ENCODE measurements at regions not wholly inside any gene's neighbourhood (a gene's known extent, or its start where the extent isn't known, plus 50 kb on each side); places are given as distances from the start of the nearest gene placed in this dataset.

DNA sequence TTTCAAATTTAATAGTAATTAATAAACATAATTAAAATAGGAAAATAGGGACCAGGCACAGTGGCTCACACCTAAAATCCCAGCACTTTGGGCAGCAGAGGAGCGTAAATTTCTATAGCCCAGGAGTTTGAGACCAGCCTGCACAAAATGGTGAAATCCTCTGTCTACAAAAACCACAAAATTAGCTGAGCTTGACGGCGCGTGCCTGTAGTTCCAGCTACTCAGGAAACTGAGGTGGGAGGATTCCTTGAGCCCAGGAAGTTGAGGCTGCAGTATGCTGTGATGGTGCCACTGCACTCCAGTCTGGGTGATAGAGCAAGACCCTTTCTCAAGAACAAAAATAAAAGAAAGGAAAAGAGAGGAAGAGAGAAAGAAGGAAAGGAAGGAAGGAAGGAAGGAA lies 1387.0 kb upstream of the ADGRB3 start:
- FAIRE-seq (no peak), DNase-seq (ENCODE audit: insufficient read length, low spot score) (no peak)
- TF ChIP-seq POLR2AphosphoS5 (IDR thresholded peaks at IDR 0.05; ENCODE audit: low read depth, low read length): no peak
- TF ChIP-seq POU2F2 (IDR thresholded peaks at IDR 0.05; ENCODE audit: low read depth, low read length): no peak
- TF ChIP-seq PAX5 (IDR thresholded peaks at IDR 0.05; ENCODE audit: insufficient read depth, low read length, severe bottlenecking): no peak

DNA sequence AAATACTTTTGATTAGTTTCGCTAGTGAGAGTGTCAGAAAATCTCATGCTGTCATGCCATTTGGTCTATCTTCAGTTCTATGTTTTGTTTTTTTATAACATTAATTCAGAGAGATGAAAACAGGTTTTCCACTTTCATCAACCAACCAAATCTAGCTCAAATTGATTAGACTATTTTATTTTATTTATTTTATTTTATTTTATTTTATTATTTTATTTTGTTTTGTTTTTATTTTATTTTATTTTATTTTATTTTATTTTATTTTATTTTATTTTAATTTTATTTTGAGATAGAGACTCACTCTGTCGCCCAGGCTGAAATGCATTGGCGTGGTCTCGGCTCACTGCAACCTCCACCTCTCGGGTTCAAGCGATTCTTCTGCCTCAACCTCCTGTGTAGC lies 1391.0 kb upstream of the ADGRB3 start:
- no peak for DNase-seq (ENCODE audit: insufficient read length, low spot score)
- TF ChIP-seq SPI1 (IDR thresholded peaks at IDR 0.05; ENCODE audit: low read depth, low read length) (no peak), POU2F2 (IDR thresholded peaks at IDR 0.05; ENCODE audit: low read depth, low read length) (no peak), POLR2A (IDR thresholded peaks at IDR 0.05; ENCODE audit: low read depth, low read length) (no peak), TAF1 (IDR thresholded peaks at IDR 0.05; ENCODE audit: low read depth, low read length) (no peak), PAX5 (IDR thresholded peaks at IDR 0.05; ENCODE audit: insufficient read depth, low read length, severe bottlenecking) (no peak), POLR2AphosphoS5 (IDR thresholded peaks at IDR 0.05; ENCODE audit: low read depth, low read length) (no peak)
- FAIRE-seq: no peak

DNA sequence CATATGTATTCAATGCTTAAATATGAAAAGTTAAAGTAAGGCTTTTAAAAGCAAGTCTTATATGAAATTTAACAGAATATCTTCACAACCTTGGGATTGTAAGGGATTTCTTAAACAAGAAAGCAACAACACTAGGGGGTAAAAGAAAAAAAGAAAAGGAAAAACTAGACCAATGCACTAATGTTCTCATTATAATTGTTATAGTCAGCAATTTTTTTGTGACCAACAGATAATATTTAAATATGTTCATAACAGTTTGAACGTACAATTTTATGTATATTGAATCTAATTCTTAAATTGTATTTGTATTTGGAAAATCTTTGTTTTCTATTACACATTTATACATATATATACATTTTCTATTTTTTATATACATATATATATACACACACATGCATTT lies 1397.8 kb upstream of the ADGRB3 start:
- TF ChIP-seq SPI1 (IDR thresholded peaks at IDR 0.05; ENCODE audit: low read depth, low read length) (no peak), POU2F2 (IDR thresholded peaks at IDR 0.05; ENCODE audit: low read depth, low read length) (no peak), POLR2AphosphoS5 (IDR thresholded peaks at IDR 0.05; ENCODE audit: low read depth, low read length) (no peak), POLR2A (IDR thresholded peaks at IDR 0.05; ENCODE audit: low read depth, low read length) (no peak), PAX5 (IDR thresholded peaks at IDR 0.05; ENCODE audit: insufficient read depth, low read length, severe bottlenecking) (no peak), TAF1 (IDR thresholded peaks at IDR 0.05; ENCODE audit: low read depth, low read length) (no peak)
- FAIRE-seq (no peak), DNase-seq (ENCODE audit: insufficient read length, low spot score) (no peak)

DNA sequence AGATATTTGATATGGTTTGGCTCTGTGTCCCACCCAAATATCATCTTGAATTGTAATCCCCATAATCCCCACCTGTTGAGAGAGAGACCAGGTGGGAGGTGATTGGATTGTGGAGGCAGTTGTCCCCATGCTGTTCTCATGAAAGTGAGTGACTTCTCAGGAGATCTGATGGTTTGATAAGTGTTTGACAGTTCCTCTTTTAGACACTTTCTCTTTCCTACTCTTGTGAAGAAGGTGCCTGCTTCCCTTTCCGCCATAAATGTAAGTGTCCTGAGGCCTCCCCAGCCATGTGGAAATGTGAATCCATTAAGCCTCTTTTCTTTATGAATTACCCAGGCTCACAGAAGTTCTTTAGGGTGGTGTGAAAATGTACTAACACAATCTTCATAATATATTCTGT lies 1404.0 kb upstream of the ADGRB3 start:
- DNase-seq (ENCODE audit: insufficient read length, low spot score) (no peak), FAIRE-seq (no peak)
- TF ChIP-seq POU2F2 (IDR thresholded peaks at IDR 0.05; ENCODE audit: low read depth, low read length): no peak
- no peak for TF ChIP-seq PAX5 (IDR thresholded peaks at IDR 0.05; ENCODE audit: insufficient read depth, low read length, severe bottlenecking)
- TF ChIP-seq POLR2A (IDR thresholded peaks at IDR 0.05; ENCODE audit: low read depth, low read length): no peak
- TF ChIP-seq POLR2AphosphoS5 (IDR thresholded peaks at IDR 0.05; ENCODE audit: low read depth, low read length): no peak
- TF ChIP-seq TAF1 (IDR thresholded peaks at IDR 0.05; ENCODE audit: low read depth, low read length): no peak
- TF ChIP-seq SPI1 (IDR thresholded peaks at IDR 0.05; ENCODE audit: low read depth, low read length): 0 out of 2 replicates have a peak, but pooled peaks have one; percentile 22

DNA sequence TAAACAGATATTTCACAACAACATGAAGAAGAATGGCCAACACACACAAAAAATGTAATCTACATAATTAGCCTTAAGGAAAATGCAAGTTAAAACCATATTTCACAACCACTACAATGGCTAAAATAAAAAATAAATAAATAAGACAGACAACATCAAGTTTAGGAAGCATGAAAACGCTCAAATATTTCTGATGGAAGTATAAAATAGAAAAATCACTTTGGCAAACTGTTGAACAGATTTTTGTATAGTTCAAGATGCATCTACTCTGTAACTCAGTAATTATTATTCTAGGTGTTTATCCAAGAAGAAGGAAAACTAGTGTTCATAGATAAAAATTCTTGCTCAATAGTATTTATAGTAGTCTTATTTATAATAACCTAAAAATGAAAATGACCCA lies 1410.1 kb upstream of the ADGRB3 start:
- DNase-seq (ENCODE audit: insufficient read length, low spot score): no peak
- no peak for TF ChIP-seq SPI1 (IDR thresholded peaks at IDR 0.05; ENCODE audit: low read depth, low read length)
- no peak for TF ChIP-seq POU2F2 (IDR thresholded peaks at IDR 0.05; ENCODE audit: low read depth, low read length)
- no peak for TF ChIP-seq PAX5 (IDR thresholded peaks at IDR 0.05; ENCODE audit: insufficient read depth, low read length, severe bottlenecking)
- no peak for TF ChIP-seq TAF1 (IDR thresholded peaks at IDR 0.05; ENCODE audit: low read depth, low read length)
- TF ChIP-seq POLR2A (IDR thresholded peaks at IDR 0.05; ENCODE audit: low read depth, low read length): no peak
- no peak for TF ChIP-seq POLR2AphosphoS5 (IDR thresholded peaks at IDR 0.05; ENCODE audit: low read depth, low read length)

DNA sequence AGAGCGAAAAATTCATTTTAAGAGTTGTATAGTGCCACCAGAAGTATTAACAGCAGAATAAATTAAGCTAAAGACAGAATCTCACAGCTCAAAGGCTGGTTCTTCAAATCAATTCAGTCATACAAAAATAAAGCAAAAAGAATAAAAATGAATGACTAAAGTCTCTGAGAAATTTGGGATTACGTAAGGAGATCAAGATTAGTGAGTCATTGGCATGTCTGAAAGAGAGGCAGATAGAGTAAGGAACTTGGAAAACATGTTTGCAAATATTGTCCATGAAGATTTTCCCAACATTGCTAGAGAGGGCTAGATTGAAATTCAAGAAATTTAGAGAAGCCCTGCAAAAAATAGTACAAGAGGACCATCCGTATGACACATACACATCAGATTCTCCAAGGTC lies 1413.9 kb upstream of the ADGRB3 start:
- no peak for DNase-seq (ENCODE audit: insufficient read length, low spot score)
- no peak for FAIRE-seq
- TF ChIP-seq POU2F2 (IDR thresholded peaks at IDR 0.05; ENCODE audit: low read depth, low read length): no peak
- TF ChIP-seq PAX5 (IDR thresholded peaks at IDR 0.05; ENCODE audit: insufficient read depth, low read length, severe bottlenecking): no peak
- no peak for TF ChIP-seq POLR2A (IDR thresholded peaks at IDR 0.05; ENCODE audit: low read depth, low read length)

More for the DNA sequence above, 1410.1 kb upstream of the ADGRB3 start:
- no peak for FAIRE-seq

DNA sequence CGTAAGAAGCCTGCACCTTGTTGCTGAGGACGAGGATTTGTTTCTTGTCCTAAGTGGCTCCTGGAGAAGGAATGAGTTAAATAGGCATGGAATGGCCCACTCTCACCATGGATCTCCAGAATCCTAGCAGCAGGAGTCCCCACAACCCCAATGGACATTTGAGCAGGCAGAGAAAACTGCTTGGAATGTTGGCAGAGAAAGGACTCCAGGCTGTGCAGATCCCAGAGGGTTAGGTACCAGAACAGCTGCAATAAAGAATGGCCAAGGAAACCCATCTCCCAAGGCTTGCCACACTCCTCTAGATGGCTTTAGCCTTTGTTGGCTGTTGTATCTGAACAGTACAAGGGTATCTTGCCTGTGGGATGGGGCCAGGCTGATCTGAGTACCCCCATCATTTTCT lies 1415.7 kb upstream of the ADGRB3 start:
- DNase-seq (ENCODE audit: insufficient read length, low spot score) (no peak), FAIRE-seq (no peak)
- no peak for TF ChIP-seq PAX5 (IDR thresholded peaks at IDR 0.05; ENCODE audit: insufficient read depth, low read length, severe bottlenecking)
- no peak for TF ChIP-seq SPI1 (IDR thresholded peaks at IDR 0.05; ENCODE audit: low read depth, low read length)
- TF ChIP-seq TAF1 (IDR thresholded peaks at IDR 0.05; ENCODE audit: low read depth, low read length): no peak
- TF ChIP-seq POU2F2 (IDR thresholded peaks at IDR 0.05; ENCODE audit: low read depth, low read length): no peak
- no peak for TF ChIP-seq POLR2AphosphoS5 (IDR thresholded peaks at IDR 0.05; ENCODE audit: low read depth, low read length)
- TF ChIP-seq POLR2A (IDR thresholded peaks at IDR 0.05; ENCODE audit: low read depth, low read length): no peak

DNA sequence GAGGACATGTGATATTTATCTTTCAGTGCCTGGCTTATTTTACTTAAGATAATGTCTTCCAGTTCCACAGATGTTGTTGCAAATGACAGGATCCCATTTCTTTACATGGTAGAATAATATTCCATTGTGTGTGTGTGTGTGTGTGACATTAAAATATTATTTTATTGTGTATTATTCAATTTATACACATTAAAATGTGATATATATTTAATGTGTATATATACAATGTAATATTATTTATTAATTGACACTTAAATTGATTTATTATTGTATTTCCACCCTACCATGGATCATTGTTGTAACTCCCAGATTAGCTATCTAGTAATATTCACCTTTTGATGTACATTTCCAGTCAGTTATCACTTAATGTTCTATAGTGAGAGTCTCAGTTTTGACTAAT lies 1422.5 kb upstream of the ADGRB3 start:
- no peak for FAIRE-seq
- no peak for DNase-seq (ENCODE audit: insufficient read length, low spot score)
- TF ChIP-seq POLR2AphosphoS5 (IDR thresholded peaks at IDR 0.05; ENCODE audit: low read depth, low read length) (no peak), SPI1 (IDR thresholded peaks at IDR 0.05; ENCODE audit: low read depth, low read length) (no peak), POLR2A (IDR thresholded peaks at IDR 0.05; ENCODE audit: low read depth, low read length) (no peak), TAF1 (IDR thresholded peaks at IDR 0.05; ENCODE audit: low read depth, low read length) (no peak), POU2F2 (IDR thresholded peaks at IDR 0.05; ENCODE audit: low read depth, low read length) (no peak), PAX5 (IDR thresholded peaks at IDR 0.05; ENCODE audit: insufficient read depth, low read length, severe bottlenecking) (no peak)

DNA sequence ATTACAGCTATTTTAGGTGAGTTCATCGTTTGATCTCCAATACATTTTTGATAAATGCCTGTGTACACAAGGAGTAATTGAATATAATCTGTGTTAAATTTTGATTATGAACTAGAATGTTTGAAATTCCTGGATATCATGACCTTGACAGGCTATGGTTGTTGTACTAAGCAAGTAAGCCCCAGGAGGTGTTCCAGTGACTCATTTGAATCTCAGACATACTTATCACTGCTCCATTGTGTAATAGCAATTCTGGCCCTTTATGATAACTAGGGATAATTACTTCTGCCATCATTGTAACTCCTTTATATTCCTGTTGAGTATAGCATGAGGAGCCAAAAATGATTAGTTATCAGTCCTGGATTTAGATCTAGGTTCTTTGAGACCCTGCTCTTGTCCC lies 1424.6 kb upstream of the ADGRB3 start:
- no peak for FAIRE-seq
- no peak for DNase-seq (ENCODE audit: insufficient read length, low spot score)
- no peak for TF ChIP-seq SPI1 (IDR thresholded peaks at IDR 0.05; ENCODE audit: low read depth, low read length)
- TF ChIP-seq POU2F2 (IDR thresholded peaks at IDR 0.05; ENCODE audit: low read depth, low read length): no peak
- TF ChIP-seq POLR2A (IDR thresholded peaks at IDR 0.05; ENCODE audit: low read depth, low read length): no peak
- no peak for TF ChIP-seq PAX5 (IDR thresholded peaks at IDR 0.05; ENCODE audit: insufficient read depth, low read length, severe bottlenecking)

DNA sequence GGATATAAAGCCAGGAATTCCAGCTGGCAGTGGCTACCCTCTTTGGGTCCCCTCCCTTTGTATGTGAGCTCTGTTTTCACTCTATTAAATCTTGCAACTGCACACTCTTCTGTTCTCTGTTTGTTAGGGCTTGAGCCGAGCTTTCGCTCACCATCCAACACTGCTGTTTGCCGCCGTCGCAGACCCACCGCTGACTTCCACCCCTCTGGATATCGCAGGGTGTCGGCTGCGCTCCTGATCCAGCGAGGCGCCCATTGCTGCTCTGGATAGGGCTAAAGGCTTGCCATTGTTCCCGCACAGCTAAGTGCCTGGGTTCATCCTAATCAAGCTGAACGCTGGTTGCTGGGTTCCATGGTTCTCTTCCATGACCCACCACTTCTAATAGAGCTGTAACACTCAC lies 1433.5 kb upstream of the ADGRB3 start:
- TF ChIP-seq SPI1 (IDR thresholded peaks at IDR 0.05; ENCODE audit: low read depth, low read length): no peak
- no peak for TF ChIP-seq PAX5 (IDR thresholded peaks at IDR 0.05; ENCODE audit: insufficient read depth, low read length, severe bottlenecking)
- no peak for TF ChIP-seq POU2F2 (IDR thresholded peaks at IDR 0.05; ENCODE audit: low read depth, low read length)
- TF ChIP-seq POLR2AphosphoS5 (IDR thresholded peaks at IDR 0.05; ENCODE audit: low read depth, low read length): no peak
- TF ChIP-seq POLR2A (IDR thresholded peaks at IDR 0.05; ENCODE audit: low read depth, low read length): no peak
- no peak for TF ChIP-seq TAF1 (IDR thresholded peaks at IDR 0.05; ENCODE audit: low read depth, low read length)
- FAIRE-seq (no peak), DNase-seq (ENCODE audit: insufficient read length, low spot score) (no peak)

Measured in GM12891 (cell line).